ENCODE measurements at regions not wholly inside any gene's neighbourhood (a gene's known extent, or its start where the extent isn't known, plus 50 kb on each side); places are given as distances from the start of the nearest gene placed in this dataset.

GRCh38 chr13:95437561-95437960, 115.0 kb upstream of the CLDN10 start:
- dilution Hi-C loops (cut with MboI; ENCODE audit: extremely low pct_ligation_motif_present, low sequenced_read_pairs), result no loop called here
- Histone ChIP-seq H3K9me3 (replicated peaks; ENCODE audit: control insufficient read depth, insufficient read depth, low read length) (no peaks in the 10 kb centered on the region), H3K9me1 (replicated peaks; ENCODE audit: control insufficient read depth, extremely low read depth, insufficient read depth, low read length) (no peaks in the 10 kb centered on the region), H3K36me3 (ENCODE audit: control insufficient read depth in 2 of 2, extremely low read depth in 1 of 2, insufficient read depth in 2 of 2, low read length in 2 of 2) (no peaks in the 10 kb centered on the region), H3K4me2 (ENCODE audit: insufficient read depth, low read length) (no peak overlapping the region), H3K4me1 (ENCODE audit: control insufficient read depth, extremely low read depth, insufficient read depth, low read length) (no peaks in the 10 kb centered on the region), H2AFZ (ENCODE audit: low read depth, low read length) (no peak overlapping the region), H4K20me1 (replicated peaks; ENCODE audit: control insufficient read depth, extremely low read depth, insufficient read depth, low read length) (no peaks in the 10 kb centered on the region), H3K4me3 (replicated peaks in 1 of 3; ENCODE audit: insufficient read depth in 1 of 3, low read depth in 1 of 3, low read length in 3 of 3) (no peak overlapping the region), H3K27me3 (ENCODE audit: control insufficient read depth in 2 of 2, insufficient read depth in 2 of 2, low read length in 2 of 2) (peaks cover 0 to 7% of the 10 kb centered on the region in 2 experiments), H3K9ac (replicated peaks; ENCODE audit: extremely low read depth, insufficient read depth, low read length) (no peak overlapping the region), H3K79me2 (ENCODE audit: control insufficient read depth, insufficient read depth, low read length) (no peaks in the 10 kb centered on the region), H3K27ac (ENCODE audit: insufficient read depth, low read depth, low read length) (no peak overlapping the region)
- peak; percentile 6 for DNase-seq (ENCODE audit: low read depth, low spot score)
- no peak for TF ChIP-seq GATA2 (IDR thresholded peaks at IDR 0.05; ENCODE audit: insufficient read depth, insufficient read length, low read depth, low read length)
- TF ChIP-seq, protein P1, sequence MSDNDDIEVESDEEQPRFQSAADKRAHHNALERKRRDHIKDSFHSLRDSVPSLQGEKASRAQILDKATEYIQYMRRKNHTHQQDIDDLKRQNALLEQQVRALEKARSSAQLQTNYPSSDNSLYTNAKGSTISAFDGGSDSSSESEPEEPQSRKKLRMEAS (IDR thresholded peaks at IDR 0.05; ENCODE audit: insufficient read depth, insufficient read length), result no peak
- TF ChIP-seq JUN (IDR thresholded peaks at IDR 0.05; ENCODE audit: borderline replicate concordance, insufficient read depth, insufficient read length, low read depth), result no peak
- TF ChIP-seq EZH2 (IDR thresholded peaks at IDR 0.05; ENCODE audit: borderline replicate concordance, low read depth, low read length, severe bottlenecking), result no peak
- no peak for TF ChIP-seq MYC (IDR thresholded peaks at IDR 0.05; ENCODE audit: low read depth, low read length)
- TF ChIP-seq POLR2A (IDR thresholded peaks at IDR 0.05; ENCODE audit: low read depth, low read length), result no peak
- no peak for TF ChIP-seq FOS (IDR thresholded peaks at IDR 0.05; ENCODE audit: borderline replicate concordance, insufficient read depth, low read length)
- TF ChIP-seq POLR2AphosphoS5 (IDR thresholded peaks at IDR 0.05; ENCODE audit: insufficient read depth, low read depth, low read length), result no peak
- TF ChIP-seq, protein P2, sequence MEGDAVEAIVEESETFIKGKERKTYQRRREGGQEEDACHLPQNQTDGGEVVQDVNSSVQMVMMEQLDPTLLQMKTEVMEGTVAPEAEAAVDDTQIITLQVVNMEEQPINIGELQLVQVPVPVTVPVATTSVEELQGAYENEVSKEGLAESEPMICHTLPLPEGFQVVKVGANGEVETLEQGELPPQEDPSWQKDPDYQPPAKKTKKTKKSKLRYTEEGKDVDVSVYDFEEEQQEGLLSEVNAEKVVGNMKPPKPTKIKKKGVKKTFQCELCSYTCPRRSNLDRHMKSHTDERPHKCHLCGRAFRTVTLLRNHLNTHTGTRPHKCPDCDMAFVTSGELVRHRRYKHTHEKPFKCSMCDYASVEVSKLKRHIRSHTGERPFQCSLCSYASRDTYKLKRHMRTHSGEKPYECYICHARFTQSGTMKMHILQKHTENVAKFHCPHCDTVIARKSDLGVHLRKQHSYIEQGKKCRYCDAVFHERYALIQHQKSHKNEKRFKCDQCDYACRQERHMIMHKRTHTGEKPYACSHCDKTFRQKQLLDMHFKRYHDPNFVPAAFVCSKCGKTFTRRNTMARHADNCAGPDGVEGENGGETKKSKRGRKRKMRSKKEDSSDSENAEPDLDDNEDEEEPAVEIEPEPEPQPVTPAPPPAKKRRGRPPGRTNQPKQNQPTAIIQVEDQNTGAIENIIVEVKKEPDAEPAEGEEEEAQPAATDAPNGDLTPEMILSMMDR (IDR thresholded peaks at IDR 0.05; ENCODE audit: extremely low read depth in 1 of 2, insufficient read depth in 1 of 2, low read depth in 1 of 2, low read length in 2 of 2), result no peak
- POLR2A ChIA-PET, result no interaction called here
- BruUV-seq (replicated peaks), result no TSS peak
- FAIRE-seq, result peak; percentile 67
- CTCF ChIA-PET, result interaction anchor here (0.6 to 1.3 kb wide), 3 partner anchors 33 to 248 kb away, joined by 3 to 7 read pairs (median 4); no protein-coding TSS in a partner anchor
- intact Hi-C loops (cut with micrococcal nuclease), result no loop called here
